Activated T-helper 1 cell treated with anti-CD3 and anti-CD28 coated beads, Interleukin-12 subunit alpha, Interleukin-12 subunit beta, Interleukin-2, Interleukin-4 antibody, amounts not matched to agents 30 ng/mL and 10 ng/mL and 1 ng/mL, durations not matched to agents 14 hours and 24 hours and 36 hours (primary cell): ENCODE measurements at regions not wholly inside any gene's neighbourhood (a gene's known extent, or its start where the extent isn't known, plus 50 kb on each side); places are given as distances from the start of the nearest gene placed in this dataset.

ENCODE experiments used
- DNase-seq: peaks from one replicate; pipeline ENCODE4 v3.0.0; 2021; ENCODE audit warnings: low spot score
- H3K27ac Mint-ChIP-seq: one replicate; pipeline ENCODE4 v1.8.0; 2021; ENCODE audit warnings: mild to moderate bottlenecking, mixed read lengths
- H3K27me3 Mint-ChIP-seq: one replicate; pipeline ENCODE4 v1.8.0; 2022; ENCODE audit warnings: mild to moderate bottlenecking, moderate library complexity, mixed read lengths; ENCODE audit not compliant: insufficient read depth
- H3K36me3 Mint-ChIP-seq: one replicate; pipeline ENCODE4 v1.8.0; 2021; ENCODE audit warnings: low read depth, mixed read lengths
- H3K4me1 Mint-ChIP-seq: one replicate; pipeline ENCODE4 v1.8.0; 2021; ENCODE audit warnings: low read depth, mixed read lengths
- H3K4me3 Mint-ChIP-seq: one replicate; pipeline ENCODE4 v1.8.0; 2021; ENCODE audit warnings: mild to moderate bottlenecking, moderate library complexity, mixed read lengths
- H3K9me3 Mint-ChIP-seq: one replicate; pipeline ENCODE4 v1.8.0; 2021; ENCODE audit warnings: mixed read lengths
- intact Hi-C: fragments of 100-400 bp; cut with micrococcal nuclease; formaldehyde crosslinking; loops from one replicate; pipeline ENCODE4 v1.15.1; 2024

DNA sequence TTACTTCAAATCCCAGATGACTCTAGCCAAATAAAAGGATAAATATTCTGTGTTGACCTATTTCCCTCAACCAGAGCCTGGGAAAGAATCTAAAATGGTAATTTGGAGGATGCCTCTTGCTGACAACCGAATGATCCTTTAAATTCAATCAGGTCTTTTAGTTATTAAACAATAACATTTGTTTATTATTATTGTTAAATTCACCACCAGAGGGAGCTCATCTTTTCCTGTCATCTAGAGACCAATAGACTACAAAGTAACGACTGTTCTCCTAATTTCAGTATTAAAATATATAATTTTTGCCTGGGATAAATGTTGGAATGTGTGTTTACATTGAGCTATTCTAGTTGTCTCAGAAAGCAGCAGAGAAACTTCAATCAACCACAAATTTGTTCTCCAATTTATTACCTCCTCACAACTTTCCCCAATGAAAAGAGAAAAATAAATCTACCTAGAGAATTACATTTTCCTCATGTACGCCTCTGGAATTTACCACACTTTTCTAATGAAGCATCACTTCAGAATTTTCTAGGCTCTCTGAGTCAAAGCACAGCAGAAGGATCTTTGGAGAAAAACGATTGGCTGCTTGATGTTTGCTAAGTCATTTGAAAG is 142.7 kb downstream of the SCG2 start:
- H3K4me1 Mint-ChIP-seq: no peaks in the 10 kb centered on the region
- intact Hi-C loops: no loop called here
- H3K27me3 Mint-ChIP-seq: no peaks in the 10 kb centered on the region
- DNase-seq: no peak
- no peaks in the 10 kb centered on the region for H3K36me3 Mint-ChIP-seq
- no peak overlapping the region for H3K27ac Mint-ChIP-seq
- H3K4me3 Mint-ChIP-seq: no peak overlapping the region
- H3K9me3 Mint-ChIP-seq: no peaks in the 10 kb centered on the region

DNA sequence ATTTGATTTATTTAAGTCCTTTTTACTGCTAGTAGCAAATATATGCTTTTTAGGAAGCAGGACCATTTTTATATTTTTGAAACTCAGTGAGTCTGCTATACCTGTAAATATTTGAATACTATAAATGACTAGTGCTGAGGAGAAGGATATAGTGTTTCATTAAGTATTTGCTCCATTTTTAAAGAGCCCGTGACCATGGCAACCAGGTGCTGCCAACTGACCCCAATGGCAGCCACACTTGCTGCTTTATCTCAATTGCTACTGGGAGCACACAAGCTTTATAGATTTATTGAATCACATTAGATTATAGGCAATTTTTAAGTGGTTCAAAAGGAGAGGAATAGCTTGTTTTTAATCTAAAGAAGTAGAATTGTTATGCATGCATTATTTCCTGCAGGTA is 142.0 kb downstream of the SCG2 start:
- no peaks in the 10 kb centered on the region for H3K4me1 Mint-ChIP-seq
- no peaks in the 10 kb centered on the region for H3K36me3 Mint-ChIP-seq
- no peaks in the 10 kb centered on the region for H3K27me3 Mint-ChIP-seq
- no peak overlapping the region for H3K4me3 Mint-ChIP-seq
- no peak overlapping the region for H3K27ac Mint-ChIP-seq
- H3K9me3 Mint-ChIP-seq: no peaks in the 10 kb centered on the region
- intact Hi-C loops: no loop called here
- DNase-seq: no peak

DNA sequence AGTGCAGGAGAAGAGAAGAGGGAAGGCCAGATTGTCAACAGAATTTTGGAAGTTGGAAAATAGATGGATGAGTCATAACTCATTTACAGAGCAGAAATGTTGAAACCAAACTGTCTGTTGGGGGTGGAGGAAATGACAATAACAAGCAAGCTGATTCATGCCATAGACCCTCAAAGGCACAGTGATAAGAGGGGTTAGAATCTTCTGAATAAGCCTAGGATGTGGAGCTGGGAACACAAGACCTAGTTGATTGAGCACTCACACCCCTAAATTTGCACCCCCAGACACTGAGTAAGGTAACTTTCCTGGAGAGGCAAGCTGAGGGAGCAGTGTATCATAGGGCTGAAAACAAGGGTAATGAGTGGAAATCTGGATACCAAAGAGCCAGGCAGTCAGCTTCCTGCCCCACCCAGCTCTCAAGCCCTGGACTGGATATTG is 141.4 kb downstream of the SCG2 start:
- Mint-ChIP-seq H3K9me3 (no peaks in the 10 kb centered on the region), H3K27me3 (no peaks in the 10 kb centered on the region), H3K27ac (no peak overlapping the region), H3K36me3 (no peaks in the 10 kb centered on the region), H3K4me3 (no peak overlapping the region), H3K4me1 (no peaks in the 10 kb centered on the region)
- no peak for DNase-seq
- intact Hi-C loops: no loop called here

DNA sequence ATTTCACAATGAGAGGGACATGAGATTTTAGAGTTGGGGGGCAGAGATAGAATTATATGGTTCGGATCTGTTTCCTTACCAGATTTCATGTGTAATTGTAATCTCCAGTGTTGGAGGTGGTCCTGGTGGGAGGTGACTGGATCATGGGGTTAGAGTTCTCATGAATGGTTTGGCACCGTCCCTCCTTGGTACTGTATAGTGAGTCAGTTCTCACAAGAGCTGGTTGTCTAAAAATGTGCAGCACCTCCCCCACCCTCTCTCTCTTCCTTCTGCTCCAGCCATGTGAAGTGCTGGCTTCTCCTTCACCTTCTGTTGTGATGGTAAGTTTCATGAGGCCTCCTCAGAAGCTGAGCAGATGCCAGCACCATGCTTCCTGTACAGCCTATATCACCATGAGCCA is 138.1 kb downstream of the SCG2 start:
- Mint-ChIP-seq H3K4me1 (no peaks in the 10 kb centered on the region), H3K4me3 (no peak overlapping the region), H3K9me3 (no peaks in the 10 kb centered on the region), H3K27me3 (no peaks in the 10 kb centered on the region), H3K36me3 (no peaks in the 10 kb centered on the region), H3K27ac (no peak overlapping the region)
- no peak for DNase-seq
- intact Hi-C loops: no loop called here

DNA sequence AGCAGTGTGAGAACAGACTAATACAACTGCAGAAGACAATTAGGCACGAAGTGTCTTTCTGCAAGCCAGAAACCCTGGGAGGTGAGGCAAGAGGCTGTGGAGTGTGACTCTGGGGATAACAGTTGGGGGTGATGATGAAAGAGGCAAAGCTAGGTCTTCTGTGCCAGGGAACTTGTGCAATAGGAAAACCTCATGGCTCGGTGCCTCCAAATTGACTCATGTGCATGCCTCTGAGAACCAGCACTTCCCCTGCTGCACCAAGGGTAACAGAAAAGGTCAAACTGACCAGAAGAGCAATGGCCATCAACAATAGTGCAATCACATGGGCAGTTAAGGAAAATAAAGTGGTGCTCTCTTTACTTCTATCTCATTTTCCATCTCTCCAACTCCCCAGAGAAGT is 136.4 kb downstream of the SCG2 start:
- Mint-ChIP-seq H3K27ac (no peak overlapping the region), H3K9me3 (no peaks in the 10 kb centered on the region), H3K4me3 (no peak overlapping the region), H3K4me1 (no peaks in the 10 kb centered on the region), H3K27me3 (no peaks in the 10 kb centered on the region), H3K36me3 (no peaks in the 10 kb centered on the region)
- intact Hi-C loops: no loop called here
- no peak for DNase-seq

DNA sequence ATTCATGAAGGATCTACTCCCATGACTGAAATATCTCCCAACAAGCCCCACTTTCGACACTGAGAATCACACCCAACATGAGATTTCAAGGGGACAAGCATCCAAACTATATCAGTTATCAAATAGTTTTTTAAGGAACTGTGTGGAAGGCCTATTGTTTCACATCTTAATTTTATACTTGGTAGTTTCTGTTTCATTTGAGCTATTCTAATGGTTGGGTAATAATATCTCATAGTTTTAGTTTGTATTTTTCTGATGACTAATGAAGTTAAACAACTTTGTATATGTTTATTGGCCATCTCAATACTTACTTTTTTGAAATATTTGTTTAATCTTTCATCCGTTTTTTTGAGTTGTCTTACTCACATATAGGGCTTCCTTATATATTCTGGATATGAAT is 135.0 kb downstream of the SCG2 start:
- Mint-ChIP-seq H3K27me3 (no peaks in the 10 kb centered on the region), H3K36me3 (no peaks in the 10 kb centered on the region)
- intact Hi-C loops: no loop called here

DNA sequence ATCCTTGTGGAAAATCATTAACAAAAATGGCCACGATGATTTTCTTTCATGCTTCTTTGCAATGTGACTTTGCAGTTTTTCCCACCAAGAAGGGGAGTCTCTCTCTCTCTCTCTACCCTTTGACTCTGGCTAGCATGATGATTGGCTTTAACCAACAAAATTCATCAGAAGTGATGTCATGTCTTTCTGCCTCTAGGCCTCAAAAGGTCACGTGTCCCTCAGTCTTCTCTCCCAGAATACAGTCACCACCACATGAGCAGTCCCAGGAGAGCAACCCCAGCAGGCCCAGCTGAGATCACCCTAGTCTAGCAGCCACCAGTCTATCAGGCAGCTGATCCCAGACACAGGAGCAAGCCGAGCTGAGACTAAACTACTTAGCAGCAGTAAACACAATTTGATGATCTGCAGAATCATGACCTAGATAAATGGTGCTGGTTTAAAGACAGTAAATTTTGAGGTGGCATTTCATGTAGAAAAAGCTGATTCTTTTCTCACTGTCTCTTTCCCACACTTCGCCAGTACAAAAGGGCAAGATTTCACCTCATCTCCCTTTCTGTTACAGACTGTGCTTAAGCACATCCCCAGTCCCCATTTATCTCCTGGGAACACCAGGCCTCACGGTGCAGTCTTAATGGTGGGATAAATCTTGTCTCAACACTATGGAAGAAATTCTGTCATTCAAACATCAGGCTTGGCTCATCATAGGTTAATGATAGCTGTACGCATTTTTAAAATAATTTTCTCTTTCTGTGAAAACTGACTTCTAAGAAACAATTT is 132.7 kb downstream of the SCG2 start:
- H3K27ac Mint-ChIP-seq: no peak overlapping the region
- H3K4me3 Mint-ChIP-seq: no peak overlapping the region
- no peak for DNase-seq
- H3K36me3 Mint-ChIP-seq: no peaks in the 10 kb centered on the region
- no peaks in the 10 kb centered on the region for H3K4me1 Mint-ChIP-seq
- H3K27me3 Mint-ChIP-seq: no peaks in the 10 kb centered on the region
- intact Hi-C loops: no loop called here
- H3K9me3 Mint-ChIP-seq: no peaks in the 10 kb centered on the region

More for the DNA sequence above, 135.0 kb downstream of the SCG2 start:
- Mint-ChIP-seq H3K4me3 (no peak overlapping the region), H3K9me3 (no peaks in the 10 kb centered on the region), H3K4me1 (no peaks in the 10 kb centered on the region), H3K27ac (no peak overlapping the region)
- no peak for DNase-seq

DNA sequence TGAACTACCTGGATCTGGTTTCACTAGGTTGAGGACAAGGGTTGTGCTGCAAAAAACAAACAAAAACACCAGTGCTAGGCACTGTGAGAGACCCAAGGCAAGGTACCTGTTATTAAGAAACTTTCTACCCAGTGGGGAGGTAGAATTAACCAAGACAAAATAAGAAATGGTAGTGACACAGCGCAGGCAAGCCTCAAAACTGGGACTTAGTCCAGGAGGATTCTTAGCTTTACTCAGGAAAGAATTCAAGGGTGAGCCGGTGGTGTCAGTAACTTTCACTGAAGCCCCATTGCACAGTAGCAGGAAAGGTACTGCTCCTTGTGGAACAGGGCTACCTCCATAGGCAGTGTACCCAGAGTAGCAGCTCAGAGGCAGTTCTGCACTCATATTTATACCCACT is 131.6 kb downstream of the SCG2 start:
- Mint-ChIP-seq H3K27me3 (no peaks in the 10 kb centered on the region), H3K4me3 (no peak overlapping the region), H3K36me3 (no peaks in the 10 kb centered on the region), H3K9me3 (no peaks in the 10 kb centered on the region), H3K27ac (no peak overlapping the region), H3K4me1 (no peaks in the 10 kb centered on the region)
- DNase-seq: no peak
- intact Hi-C loops: no loop called here

DNA sequence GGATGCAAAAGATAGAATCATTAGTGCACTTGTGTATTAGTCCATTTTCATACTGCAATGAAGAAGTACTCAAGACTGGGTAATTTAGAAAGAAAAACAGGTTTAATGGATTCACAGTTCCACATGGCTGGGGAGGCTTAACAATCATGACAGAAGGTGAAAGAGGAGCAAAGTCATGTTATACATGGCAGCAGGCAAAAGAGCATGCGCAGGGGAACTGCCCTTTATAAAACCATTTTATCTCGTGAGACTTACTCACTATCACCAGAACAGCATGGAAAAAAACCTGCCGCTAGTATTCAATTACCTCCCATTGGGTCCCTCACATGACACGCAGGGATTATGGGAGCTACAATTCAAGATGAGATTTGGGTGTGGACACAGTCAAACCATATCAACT is 129.4 kb downstream of the SCG2 start:
- Mint-ChIP-seq H3K4me3 (no peak overlapping the region), H3K27ac (no peak overlapping the region), H3K4me1 (no peaks in the 10 kb centered on the region), H3K36me3 (no peaks in the 10 kb centered on the region), H3K9me3 (no peaks in the 10 kb centered on the region), H3K27me3 (no peaks in the 10 kb centered on the region)
- intact Hi-C loops: no loop called here
- no peak for DNase-seq

DNA sequence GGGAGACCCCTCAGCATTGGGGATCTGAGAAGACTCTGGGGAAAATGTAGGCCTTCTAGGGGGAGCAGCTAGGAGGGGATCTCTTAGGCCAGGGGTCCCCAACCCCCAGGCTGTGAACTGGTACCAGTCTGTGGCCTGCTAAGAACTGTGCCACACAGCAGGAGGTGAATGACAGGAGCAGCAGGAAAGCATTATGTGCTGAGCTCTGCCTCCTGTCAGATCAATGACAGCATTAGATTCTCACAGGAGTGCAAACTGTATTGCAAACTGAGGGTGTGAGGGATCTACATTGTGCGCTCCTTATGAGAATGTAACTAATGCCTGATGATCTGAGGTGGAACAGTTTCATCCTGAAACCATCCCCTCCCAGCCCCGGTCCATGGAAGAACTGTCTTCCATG is 127.3 kb downstream of the SCG2 start:
- no peaks in the 10 kb centered on the region for H3K36me3 Mint-ChIP-seq
- H3K4me3 Mint-ChIP-seq: no peak overlapping the region
- no peaks in the 10 kb centered on the region for H3K27me3 Mint-ChIP-seq
- intact Hi-C loops: no loop called here
- H3K4me1 Mint-ChIP-seq: no peaks in the 10 kb centered on the region
- no peak for DNase-seq
- no peak overlapping the region for H3K27ac Mint-ChIP-seq
- no peaks in the 10 kb centered on the region for H3K9me3 Mint-ChIP-seq

DNA sequence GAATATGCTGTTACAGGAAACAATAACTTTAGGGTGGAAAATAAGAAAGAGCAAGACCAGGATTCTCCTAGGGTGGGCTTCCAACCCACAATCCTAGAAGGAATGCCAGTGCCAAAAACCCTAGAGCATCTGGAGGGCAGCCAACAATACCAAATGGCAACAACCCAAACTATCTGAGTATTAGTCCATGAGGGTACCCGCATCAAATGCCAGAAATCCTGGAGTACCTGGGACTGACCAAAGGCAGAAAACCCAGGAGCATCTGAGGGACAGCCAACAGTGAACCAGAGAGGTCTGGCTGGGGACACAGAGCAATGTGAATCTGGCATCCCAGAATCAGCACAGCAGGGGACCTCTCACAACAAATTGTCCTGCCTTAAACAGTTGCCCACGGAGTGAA is 126.3 kb downstream of the SCG2 start:
- intact Hi-C loops: no loop called here
- Mint-ChIP-seq H3K27ac (no peak overlapping the region), H3K4me1 (no peaks in the 10 kb centered on the region), H3K9me3 (no peaks in the 10 kb centered on the region), H3K27me3 (no peaks in the 10 kb centered on the region), H3K4me3 (no peak overlapping the region), H3K36me3 (no peaks in the 10 kb centered on the region)
- DNase-seq: no peak

DNA sequence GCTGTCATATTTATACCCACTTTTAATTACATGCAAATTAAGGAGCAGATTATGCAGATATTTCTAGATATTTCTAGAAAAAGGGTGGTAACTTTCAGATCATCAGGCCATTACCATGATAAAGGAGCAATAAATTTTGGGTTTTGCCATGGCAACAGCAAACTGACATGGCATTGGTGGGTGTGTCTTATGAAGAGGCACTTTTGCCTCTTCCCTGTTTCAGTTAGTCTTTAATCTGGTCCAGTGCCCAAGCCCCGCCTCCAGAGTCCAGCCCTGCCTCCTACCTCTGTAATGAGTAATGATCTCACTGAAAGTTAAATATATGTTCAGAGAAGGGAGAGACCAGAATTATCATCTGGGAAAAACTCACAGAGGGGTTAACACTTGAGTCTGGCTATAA is 124.8 kb downstream of the SCG2 start:
- Mint-ChIP-seq H3K9me3 (no peaks in the 10 kb centered on the region), H3K4me3 (no peak overlapping the region), H3K36me3 (no peaks in the 10 kb centered on the region), H3K4me1 (no peaks in the 10 kb centered on the region), H3K27ac (no peak overlapping the region), H3K27me3 (no peaks in the 10 kb centered on the region)
- no peak for DNase-seq
- intact Hi-C loops: no loop called here

DNA sequence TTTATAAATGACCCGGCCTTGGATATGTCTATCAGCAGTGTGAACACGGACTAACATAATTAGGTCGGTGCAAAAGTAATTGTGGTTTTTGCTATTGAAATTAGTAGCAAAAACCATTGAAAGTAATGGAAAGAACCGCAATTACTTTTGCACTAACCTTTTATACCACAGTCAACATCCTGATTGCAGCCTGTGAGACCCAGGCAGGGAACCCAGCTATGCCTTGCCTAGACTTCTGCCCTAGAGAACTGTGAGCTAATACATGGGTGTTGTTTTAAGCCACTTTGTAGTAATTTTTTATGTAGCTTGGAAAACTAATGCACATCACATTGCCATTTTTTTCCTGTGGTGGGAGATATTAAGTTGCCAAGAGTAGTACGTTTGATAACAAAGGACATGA is 120.7 kb downstream of the SCG2 start:
- DNase-seq: no peak
- Mint-ChIP-seq H3K4me1 (no peaks in the 10 kb centered on the region), H3K27ac (no peak overlapping the region), H3K9me3 (no peaks in the 10 kb centered on the region), H3K36me3 (no peaks in the 10 kb centered on the region), H3K27me3 (no peaks in the 10 kb centered on the region), H3K4me3 (no peak overlapping the region)
- intact Hi-C loops: no loop called here

DNA sequence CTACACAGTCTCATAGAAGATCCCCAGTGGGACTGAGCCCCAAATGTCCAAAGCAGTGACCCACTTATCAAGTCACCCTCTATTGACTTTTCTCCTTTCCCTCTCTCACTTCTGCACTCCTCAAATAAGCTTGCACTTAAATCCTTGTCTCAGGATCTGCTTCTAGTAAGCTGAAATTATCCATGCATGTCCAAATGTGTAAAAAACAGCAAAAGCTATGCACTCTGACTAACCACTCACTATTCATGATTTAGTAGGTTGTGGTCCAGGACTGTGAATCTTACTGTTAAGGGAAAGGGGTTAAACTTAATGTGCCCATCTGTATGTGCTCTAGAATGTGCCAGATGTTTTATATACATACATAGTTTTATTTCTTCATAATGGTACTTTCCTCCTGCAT is 115.4 kb downstream of the SCG2 start:
- Mint-ChIP-seq H3K4me1 (no peaks in the 10 kb centered on the region), H3K36me3 (no peaks in the 10 kb centered on the region), H3K4me3 (no peak overlapping the region), H3K9me3 (no peaks in the 10 kb centered on the region), H3K27ac (no peak overlapping the region), H3K27me3 (peaks cover 2% of the 10 kb centered on the region)
- intact Hi-C loops: no loop called here
- no peak for DNase-seq
